ENCODE measurements at regions not wholly inside any gene's neighbourhood (a gene's known extent, or its start where the extent isn't known, plus 50 kb on each side); places are given as distances from the start of the nearest gene placed in this dataset.

GRCh38 chr18:68623342-68623741 lies 91.6 kb downstream of the TMX3 start:
- peak; percentile 50 for DNase-seq (ENCODE audit: low spot score)
- no peak for FAIRE-seq

GRCh38 chr18:68611311-68611710 lies 103.6 kb downstream of the TMX3 start:
- no peak for DNase-seq (ENCODE audit: low spot score)
- no peak for FAIRE-seq

- FAIRE-seq (no peak), DNase-seq (ENCODE audit: low spot score) (no peak)
Observed at GRCh38 chr18:68608851-68609490, 105.9 kb downstream of the TMX3 start.

GRCh38 chr18:68607852-68608251 lies 107.1 kb downstream of the TMX3 start:
- no peak for FAIRE-seq
- DNase-seq (ENCODE audit: low spot score) = no peak

GRCh38 chr18:68604256-68604655 lies 110.7 kb downstream of the TMX3 start:
- no peak for DNase-seq (ENCODE audit: low spot score)
- FAIRE-seq = no peak

GRCh38 chr18:68596016-68596415 lies 118.9 kb downstream of the TMX3 start:
- no peak for DNase-seq (ENCODE audit: low spot score)
- FAIRE-seq = no peak

GRCh38 chr18:68588169-68588568 lies 126.7 kb downstream of the TMX3 start:
- no peak for FAIRE-seq

GRCh38 chr18:68583685-68584084 lies 131.2 kb downstream of the TMX3 start:
- no peak for FAIRE-seq

More at GRCh38 chr18:68588169-68588568, 126.7 kb downstream of the TMX3 start:
- no peak for DNase-seq (ENCODE audit: low spot score)

GRCh38 chr18:68574311-68574710 lies 140.6 kb downstream of the TMX3 start:
- FAIRE-seq = no peak

More at GRCh38 chr18:68583685-68584084, 131.2 kb downstream of the TMX3 start:
- no peak for DNase-seq (ENCODE audit: low spot score)

GRCh38 chr18:68569936-68570335 lies 145.0 kb downstream of the TMX3 start:
- no peak for FAIRE-seq

More at GRCh38 chr18:68574311-68574710, 140.6 kb downstream of the TMX3 start:
- DNase-seq (ENCODE audit: low spot score) = no peak

GRCh38 chr18:68568364-68569155 lies 146.3 kb downstream of the TMX3 start:
- DNase-seq (ENCODE audit: low spot score) (no peak), FAIRE-seq (no peak)

More at GRCh38 chr18:68569936-68570335, 145.0 kb downstream of the TMX3 start:
- no peak for DNase-seq (ENCODE audit: low spot score)

GRCh38 chr18:68566991-68567390 lies 147.9 kb downstream of the TMX3 start:
- no peak for FAIRE-seq
- DNase-seq (ENCODE audit: low spot score) = no peak

- DNase-seq (ENCODE audit: low spot score) = no peak
- FAIRE-seq = no peak
Observed at GRCh38 chr18:68564961-68565360, 149.9 kb downstream of the TMX3 start.

GRCh38 chr18:68564351-68564750 lies 150.6 kb downstream of the TMX3 start:
- DNase-seq (ENCODE audit: low spot score) = no peak
- FAIRE-seq = no peak

GRCh38 chr18:68560128-68560527 lies 154.8 kb downstream of the TMX3 start:
- FAIRE-seq (no peak), DNase-seq (ENCODE audit: low spot score) (no peak)

- FAIRE-seq = no peak
- DNase-seq (ENCODE audit: low spot score) = no peak
Observed at GRCh38 chr18:68557183-68557582, 157.7 kb downstream of the TMX3 start.

GRCh38 chr18:68555879-68556301 lies 159.0 kb downstream of the TMX3 start:
- DNase-seq (ENCODE audit: low spot score) = no peak
- no peak for FAIRE-seq

GRCh38 chr18:68548904-68549870 lies 165.7 kb downstream of the TMX3 start:
- no peak for DNase-seq (ENCODE audit: low spot score)
- FAIRE-seq = no peak

GRCh38 chr18:68543344-68543743 lies 171.6 kb downstream of the TMX3 start:
- no peak for FAIRE-seq
- no peak for DNase-seq (ENCODE audit: low spot score)

GRCh38 chr18:68542846-68543245 lies 172.1 kb downstream of the TMX3 start:
- no peak for FAIRE-seq
- no peak for DNase-seq (ENCODE audit: low spot score)

GRCh38 chr18:68533641-68534040 lies 181.3 kb downstream of the TMX3 start:
- FAIRE-seq = no peak
- no peak for DNase-seq (ENCODE audit: low spot score)

Data from urothelium cell line (cell line).